ENCODE measurements at regions not wholly inside any gene's neighbourhood (a gene's known extent, or its start where the extent isn't known, plus 50 kb on each side); places are given as distances from the start of the nearest gene placed in this dataset.

DNA sequence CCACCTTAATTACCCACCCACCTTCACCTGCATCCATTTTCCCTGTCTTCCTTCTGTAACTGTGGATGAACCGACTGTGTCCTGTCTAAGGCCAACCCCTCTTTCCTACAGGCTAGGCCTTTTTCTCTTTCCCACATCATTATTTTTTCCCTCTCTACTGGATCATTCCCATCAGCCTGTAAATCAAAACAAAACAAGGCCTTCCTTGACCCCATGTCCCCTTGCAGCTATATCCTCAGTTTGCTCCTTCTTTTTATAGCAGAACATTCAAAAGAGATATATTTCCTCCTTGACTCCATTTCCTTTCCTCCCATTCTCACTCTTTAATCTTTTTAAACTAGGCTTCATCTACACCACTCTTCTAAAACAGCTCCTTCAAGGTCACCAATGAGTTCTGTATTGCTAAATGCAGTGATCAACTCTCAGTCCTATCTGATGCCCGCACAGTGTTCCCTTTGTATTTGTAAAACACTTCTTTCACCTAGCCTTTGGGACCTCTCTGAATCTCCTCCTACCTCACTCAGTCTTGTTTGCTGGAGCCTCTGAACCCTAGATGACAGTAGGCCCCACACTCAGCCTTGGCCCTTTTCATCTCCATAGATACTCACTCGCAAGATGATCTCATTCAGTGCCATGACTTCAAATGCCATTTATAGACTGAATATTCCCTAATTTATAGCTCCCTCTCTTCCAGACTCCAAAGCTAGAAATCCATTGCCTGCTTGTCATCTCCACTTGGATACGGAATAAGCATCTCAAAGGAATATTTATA is 55.7 kb downstream of the CXCR4 start:
- POLR2A ChIA-PET: no interaction called here
- no peaks in the 10 kb centered on the region for H3K36me3 Mint-ChIP-seq
- peaks cover 0 to 4% (median 0%) of the 10 kb centered on the region in 9 donors for H3K9me3 Mint-ChIP-seq
- DNase-seq: no peak
- peak overlapping the region in 2 of 10 donors; percentile 1 to 26 for H3K27ac Mint-ChIP-seq
- H3K4me1 Mint-ChIP-seq: peaks cover 27 to 65% (median 58%) of the 10 kb centered on the region in 4 donors
- no peak for ATAC-seq
- no peaks in the 10 kb centered on the region for H3K27me3 Mint-ChIP-seq
- H3K4me3 Mint-ChIP-seq: no peak overlapping the region

DNA sequence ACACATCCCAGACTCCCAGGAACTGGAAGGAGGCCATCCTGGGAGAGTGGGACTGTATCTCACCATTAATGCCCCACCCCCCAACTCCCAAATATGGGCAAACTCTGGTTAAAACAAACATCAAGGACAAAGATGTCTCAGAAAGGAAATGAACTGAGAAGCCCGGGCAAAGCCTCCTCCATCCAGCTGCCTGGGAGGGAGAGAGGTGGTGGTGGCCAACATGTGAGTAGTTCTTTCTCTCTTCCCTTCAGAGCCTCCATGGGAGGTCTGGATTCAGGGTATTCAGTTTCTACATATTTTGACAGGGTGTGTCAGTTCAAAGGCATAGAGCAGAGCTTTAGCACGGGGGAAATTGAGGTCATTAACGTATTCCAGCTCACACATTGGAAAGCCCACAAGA is 57.5 kb downstream of the CXCR4 start:
- H3K36me3 Mint-ChIP-seq: no peaks in the 10 kb centered on the region
- H3K9me3 Mint-ChIP-seq: peaks cover 0 to 5% (median 0%) of the 10 kb centered on the region in 9 donors
- no peak overlapping the region for H3K4me3 Mint-ChIP-seq
- DNase-seq: no peak
- H3K27me3 Mint-ChIP-seq: no peaks in the 10 kb centered on the region
- H3K4me1 Mint-ChIP-seq: peaks cover 30 to 72% (median 60%) of the 10 kb centered on the region in 4 donors
- ATAC-seq: no peak
- H3K27ac Mint-ChIP-seq: peak overlapping the region in 1 of 10 donors; percentile 20
- POLR2A ChIA-PET: no interaction called here

DNA sequence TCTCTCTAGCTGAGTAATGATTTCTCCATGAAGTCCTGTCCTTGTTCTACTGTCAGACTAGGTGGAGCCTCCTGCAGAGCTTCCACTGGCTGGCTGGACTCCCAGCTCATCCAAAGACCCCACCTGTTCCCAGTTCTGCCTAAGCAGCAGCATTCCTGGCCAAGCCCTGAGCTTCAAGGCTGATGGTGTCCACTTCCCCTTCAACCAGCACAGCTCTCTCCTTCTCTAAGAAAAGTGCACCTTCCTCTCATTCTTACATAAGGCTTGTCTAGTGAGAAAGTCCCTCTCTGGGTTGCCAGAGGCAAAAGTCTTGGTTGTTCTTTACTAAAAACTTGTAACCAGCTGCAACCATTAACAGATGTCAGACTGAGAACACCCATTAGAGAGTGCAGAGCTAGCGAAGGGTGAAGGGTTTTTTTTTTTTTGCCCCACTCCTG is 58.9 kb downstream of the CXCR4 start:
- Mint-ChIP-seq H3K9me3 (peaks cover 0 to 14% (median 0%) of the 10 kb centered on the region in 9 donors), H3K27me3 (no peaks in the 10 kb centered on the region), H3K36me3 (no peaks in the 10 kb centered on the region), H3K4me3 (no peak overlapping the region), H3K4me1 (peaks cover 32 to 74% (median 61%) of the 10 kb centered on the region in 4 donors), H3K27ac (peak overlapping the region in 5 of 10 donors; percentile 44 to 88 (median 77))
- ATAC-seq: no peak
- DNase-seq: no peak
- POLR2A ChIA-PET: interaction anchor here (1.0 to 1.3 kb wide), 2 partner anchors 56 to 68 kb away, joined by 4 read pairs; no protein-coding TSS in a partner anchor

DNA sequence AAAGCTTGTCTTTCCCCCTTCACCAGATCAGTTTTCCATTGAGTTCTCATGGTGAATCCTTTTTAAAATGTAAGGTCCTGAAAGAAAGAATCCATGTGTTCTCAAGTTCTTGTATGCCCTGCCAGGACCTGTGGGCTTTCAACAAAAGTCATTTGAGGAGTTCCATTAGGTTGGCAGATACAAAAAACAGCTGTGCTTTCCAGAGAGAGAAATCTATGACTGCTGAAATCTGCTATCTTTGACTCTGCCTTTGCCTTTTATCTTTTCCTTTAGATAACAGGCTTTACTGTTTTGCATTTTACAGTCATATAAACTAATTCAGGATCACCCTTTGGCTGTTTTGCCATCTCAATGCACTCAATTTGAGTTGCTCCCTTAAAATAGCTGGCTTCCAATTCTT is 59.7 kb downstream of the CXCR4 start:
- no peak for ATAC-seq
- POLR2A ChIA-PET: interaction anchor here (1.0 to 1.3 kb wide), 2 partner anchors 57 to 78 kb away, joined by 4 read pairs; no protein-coding TSS in a partner anchor
- DNase-seq: no peak
- H3K36me3 Mint-ChIP-seq: no peaks in the 10 kb centered on the region
- H3K27ac Mint-ChIP-seq: peak overlapping the region in 2 of 10 donors; percentile 88 to 95
- H3K27me3 Mint-ChIP-seq: no peaks in the 10 kb centered on the region
- peaks cover 33 to 71% (median 63%) of the 10 kb centered on the region in 4 donors for H3K4me1 Mint-ChIP-seq
- peaks cover 0 to 14% (median 0%) of the 10 kb centered on the region in 9 donors for H3K9me3 Mint-ChIP-seq
- no peak overlapping the region for H3K4me3 Mint-ChIP-seq

DNA sequence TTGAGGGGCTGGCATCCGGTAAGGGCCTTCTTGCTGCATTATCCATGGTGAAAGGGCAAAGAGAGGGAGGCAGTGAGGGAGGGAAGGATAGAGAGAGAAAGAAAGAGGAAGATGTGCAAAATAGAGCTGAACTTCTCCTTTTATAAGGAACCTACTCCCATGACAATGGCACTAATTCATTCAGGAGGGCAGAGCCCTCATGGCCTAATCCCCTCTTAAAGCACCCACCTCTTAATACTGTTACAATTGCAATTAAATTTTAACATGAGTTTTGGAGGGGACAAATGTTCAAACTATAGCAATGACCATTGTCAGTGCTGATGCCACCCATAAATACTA is 60.2 kb downstream of the CXCR4 start:
- H3K36me3 Mint-ChIP-seq: no peaks in the 10 kb centered on the region
- DNase-seq (no peak), ATAC-seq (no peak)
- POLR2A ChIA-PET: interaction anchor here (1.0 to 1.3 kb wide), 2 partner anchors 70 to 78 kb away, joined by 4 read pairs; no protein-coding TSS in a partner anchor
- H3K27ac Mint-ChIP-seq: peak overlapping the region in 6 of 10 donors; percentile 71 to 95 (median 84)
- H3K4me3 Mint-ChIP-seq: peak overlapping the region in 5 of 10 donors; percentile 5 to 71 (median 42)
- H3K4me1 Mint-ChIP-seq: peaks cover 35 to 74% (median 65%) of the 10 kb centered on the region in 4 donors
- H3K27me3 Mint-ChIP-seq: no peaks in the 10 kb centered on the region
- H3K9me3 Mint-ChIP-seq: peaks cover 0 to 14% (median 0%) of the 10 kb centered on the region in 9 donors

DNA sequence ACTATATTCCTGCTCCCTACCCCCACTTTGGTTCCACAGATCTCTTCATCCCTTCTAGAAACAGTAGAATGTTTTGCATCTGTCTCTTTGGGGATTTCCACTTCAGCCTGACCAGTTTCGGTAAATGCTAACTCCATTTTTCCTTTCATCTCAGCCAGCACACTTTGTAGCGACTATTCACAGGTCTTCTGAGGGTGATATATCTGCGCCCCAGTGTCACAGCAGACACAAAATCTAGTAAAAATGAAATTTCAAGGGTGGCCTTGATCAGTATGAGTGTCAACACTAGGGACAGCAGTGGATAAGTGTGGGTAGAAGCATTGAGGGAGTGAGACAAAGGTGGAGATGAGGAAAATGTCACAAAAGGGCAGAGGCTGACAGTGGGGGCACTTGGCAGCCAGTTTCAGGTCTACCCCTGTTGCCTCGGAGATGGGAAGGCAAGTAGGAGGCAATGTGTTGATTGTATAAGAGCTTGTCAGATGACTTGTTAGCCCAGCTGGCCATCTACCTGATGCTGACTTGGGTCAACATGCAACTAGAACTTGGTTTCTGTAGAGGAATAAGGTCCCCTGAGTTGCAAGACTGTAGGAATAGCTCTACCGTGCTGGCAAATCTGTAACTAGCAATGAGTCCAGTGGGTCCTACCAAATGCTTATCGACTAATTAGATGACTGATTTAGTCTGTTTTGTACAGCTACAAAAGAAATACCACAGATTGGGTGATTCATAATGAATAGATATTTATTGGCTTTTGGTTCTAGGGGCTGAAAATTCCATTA is 60.7 kb downstream of the CXCR4 start:
- ATAC-seq (peak; percentile 62 to 65), DNase-seq (peak in 2 of 10 donors; percentile 15 to 18)
- Mint-ChIP-seq H3K9me3 (peaks cover 0 to 14% (median 0%) of the 10 kb centered on the region in 9 donors), H3K27ac (peak overlapping the region in 9 of 10 donors; percentile 6 to 95 (median 76)), H3K36me3 (no peaks in the 10 kb centered on the region), H3K4me3 (peak overlapping the region in 9 of 10 donors; percentile 25 to 71 (median 50)), H3K4me1 (peaks cover 33 to 74% (median 66%) of the 10 kb centered on the region in 4 donors), H3K27me3 (no peaks in the 10 kb centered on the region)
- POLR2A ChIA-PET: interaction anchor here (1.0 to 1.3 kb wide), 2 partner anchors 70 to 79 kb away, joined by 4 read pairs; no protein-coding TSS in a partner anchor

DNA sequence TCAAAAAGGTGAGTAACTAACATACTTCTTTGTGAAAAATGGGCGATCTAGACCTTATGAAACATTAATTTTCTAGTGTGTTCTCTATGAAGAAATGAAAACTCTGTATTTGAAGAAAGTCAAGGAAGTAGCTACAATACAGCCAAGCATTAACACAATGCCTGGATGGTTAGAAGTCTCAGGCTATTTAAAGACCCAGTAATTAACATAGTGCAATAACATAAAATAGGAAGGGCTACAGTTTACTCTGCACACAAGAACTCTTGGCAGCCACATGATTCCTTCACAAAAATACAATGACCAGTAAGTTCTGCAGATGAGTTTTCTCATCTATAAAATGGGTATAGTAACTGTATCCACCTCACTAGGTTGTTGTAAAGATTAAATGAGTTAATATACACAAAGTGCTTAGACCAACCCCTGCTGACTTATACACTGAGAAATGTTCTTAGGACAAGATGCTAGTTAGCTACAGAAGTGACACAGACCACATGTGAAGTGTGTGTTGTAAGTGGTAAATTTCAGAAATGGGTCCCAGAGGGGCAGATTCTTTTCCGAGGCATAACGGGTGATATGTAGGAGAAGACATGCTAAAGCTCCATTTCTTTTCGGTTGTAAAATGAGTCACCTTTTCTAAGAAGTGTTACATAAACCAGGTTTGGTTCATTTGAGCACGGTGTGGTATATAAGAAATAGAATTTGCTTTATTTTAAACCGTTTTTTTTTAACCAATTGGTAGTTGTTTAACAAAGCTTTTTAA is 61.8 kb downstream of the CXCR4 start:
- no peaks in the 10 kb centered on the region for H3K27me3 Mint-ChIP-seq
- H3K4me3 Mint-ChIP-seq: peak overlapping the region in 7 of 10 donors; percentile 14 to 73 (median 50)
- DNase-seq (no peak), ATAC-seq (no peak)
- H3K9me3 Mint-ChIP-seq: peaks cover 0 to 14% (median 0%) of the 10 kb centered on the region in 9 donors
- POLR2A ChIA-PET: interaction anchor here (0.6 to 0.8 kb wide), 4 partner anchors 13 to 1626 kb away, joined by 3 read pairs; no protein-coding TSS in a partner anchor
- peak overlapping the region in 9 of 10 donors; percentile 17 to 95 (median 61) for H3K27ac Mint-ChIP-seq
- no peaks in the 10 kb centered on the region for H3K36me3 Mint-ChIP-seq
- H3K4me1 Mint-ChIP-seq: peaks cover 34 to 80% (median 73%) of the 10 kb centered on the region in 4 donors

DNA sequence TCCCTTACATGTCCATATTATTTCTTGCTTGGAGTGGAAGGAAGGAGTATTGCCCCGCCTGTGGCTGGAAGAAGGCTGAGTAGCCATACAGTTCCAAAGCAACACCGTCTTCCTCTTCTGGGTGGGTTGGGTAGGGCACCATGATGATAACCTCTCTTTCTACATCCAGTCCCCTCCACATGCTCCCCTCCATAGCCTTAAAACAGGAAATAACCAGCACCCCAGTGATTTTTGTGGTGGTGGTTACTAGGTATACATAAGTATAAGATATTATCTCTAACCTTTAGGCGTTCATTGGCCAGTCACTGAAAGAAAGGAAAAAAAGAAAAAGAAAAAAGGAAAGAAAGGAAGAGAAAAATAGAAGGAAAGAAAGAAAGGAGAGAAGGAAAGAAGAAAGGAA is 63.1 kb downstream of the CXCR4 start:
- DNase-seq: no peak

DNA sequence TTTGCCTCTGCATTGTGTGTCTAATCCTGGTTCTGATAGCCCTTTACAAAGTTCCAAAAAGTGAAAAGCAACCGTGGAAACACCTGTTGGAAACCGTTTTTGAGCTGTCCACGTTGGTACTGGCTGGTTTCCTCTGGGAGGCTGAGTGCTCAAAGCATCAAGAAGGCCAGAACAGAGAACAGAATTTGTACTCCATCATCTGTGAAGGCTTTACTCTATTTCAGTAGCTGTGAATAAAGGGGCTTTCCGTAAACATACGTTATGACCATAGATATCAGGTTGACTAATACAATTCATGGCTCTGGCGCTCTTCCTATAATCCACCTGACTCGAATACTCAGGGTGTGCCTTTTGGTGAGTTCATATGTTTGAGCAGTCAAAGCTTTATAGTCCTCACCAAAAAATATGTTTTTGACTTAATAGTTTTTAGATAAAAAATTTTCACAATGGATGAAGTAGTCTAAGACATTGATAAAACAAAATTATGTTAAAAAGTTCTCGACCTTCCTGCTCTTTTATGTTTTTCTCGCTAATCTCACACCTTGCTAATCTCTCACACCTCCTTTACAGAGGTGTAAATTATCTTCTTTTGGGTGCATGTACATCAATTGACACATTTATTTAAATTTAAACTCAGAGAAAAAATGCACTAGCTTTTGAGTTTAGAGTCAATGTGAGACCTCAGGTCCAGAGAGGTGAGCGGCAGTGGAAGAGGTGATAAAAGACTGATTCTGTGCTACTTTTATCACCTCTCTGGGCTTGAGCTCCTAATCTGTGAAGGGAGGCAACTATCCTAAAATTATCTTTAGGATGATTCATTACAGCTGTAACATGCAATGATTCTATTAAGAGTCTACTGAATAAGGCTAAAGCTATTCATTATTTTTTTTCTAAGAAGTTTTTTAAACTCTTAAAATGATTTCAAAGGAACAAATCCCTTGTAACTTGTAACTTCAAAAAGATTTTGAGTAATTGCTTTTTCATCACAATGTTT is 65.3 kb downstream of the CXCR4 start:
- POLR2A ChIA-PET: interaction anchor here (1.1 to 1.4 kb wide), 2 partner anchors 72 to 76 kb away, joined by 3 to 4 read pairs; no protein-coding TSS in a partner anchor
- Mint-ChIP-seq H3K27ac (peak overlapping the region; percentile 63 to 89 (median 84)), H3K27me3 (no peaks in the 10 kb centered on the region), H3K4me1 (peaks cover 44 to 89% (median 87%) of the 10 kb centered on the region in 4 donors), H3K4me3 (peak overlapping the region in 9 of 10 donors; percentile 41 to 66 (median 52)), H3K9me3 (peaks cover 0 to 14% (median 0%) of the 10 kb centered on the region in 9 donors), H3K36me3 (no peaks in the 10 kb centered on the region)
- no peak for ATAC-seq
- no peak for DNase-seq

More for the DNA sequence above, 63.1 kb downstream of the CXCR4 start:
- POLR2A ChIA-PET: interaction anchor here (0.7 to 1.0 kb wide), 3 partner anchors 9 to 193 kb away, joined by 4 to 5 read pairs (median 4); no protein-coding TSS in a partner anchor
- Mint-ChIP-seq H3K36me3 (no peaks in the 10 kb centered on the region), H3K9me3 (peaks cover 0 to 14% (median 0%) of the 10 kb centered on the region in 9 donors), H3K27me3 (no peaks in the 10 kb centered on the region), H3K4me3 (peak overlapping the region in 6 of 10 donors; percentile 19 to 70 (median 58)), H3K27ac (peak overlapping the region; percentile 2 to 97 (median 87)), H3K4me1 (peaks cover 37 to 92% (median 84%) of the 10 kb centered on the region in 4 donors)
- ATAC-seq: no peak

DNA sequence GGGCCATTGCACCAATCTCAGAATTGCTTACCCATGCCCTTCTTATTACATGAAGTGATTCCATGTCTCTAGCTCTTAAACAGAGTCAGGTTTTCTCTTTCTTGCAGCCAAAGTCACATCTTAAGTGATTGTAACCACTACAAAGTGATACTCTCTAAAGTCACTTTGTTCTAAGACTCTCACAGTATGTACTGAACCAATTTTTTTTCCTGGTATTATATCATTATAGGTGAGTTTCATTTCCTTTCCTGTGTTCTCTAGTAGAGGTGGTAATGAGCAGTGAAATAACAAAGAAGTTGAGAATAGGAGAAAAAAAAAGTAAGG is 66.3 kb upstream of the DARS1 start:
- H3K27me3 Mint-ChIP-seq: no peaks in the 10 kb centered on the region
- ATAC-seq (peak; percentile 86 to 88), DNase-seq (peak in 3 of 10 donors; percentile 39 to 68 (median 62))
- H3K9me3 Mint-ChIP-seq: peaks cover 0 to 14% (median 0%) of the 10 kb centered on the region in 9 donors
- POLR2A ChIA-PET: interaction anchor here (0.8 to 1.4 kb wide), 2 partner anchors 77 to 84 kb away, joined by 3 read pairs; no protein-coding TSS in a partner anchor
- H3K4me3 Mint-ChIP-seq: peak overlapping the region; percentile 29 to 66 (median 54)
- peak overlapping the region; percentile 63 to 89 (median 84) for H3K27ac Mint-ChIP-seq
- peaks cover 38 to 89% (median 84%) of the 10 kb centered on the region in 4 donors for H3K4me1 Mint-ChIP-seq
- H3K36me3 Mint-ChIP-seq: no peaks in the 10 kb centered on the region

Measured in naive thymus-derived CD8-positive, alpha-beta T cell (primary cell).